HEK293 (cell line): ENCODE measurements at regions not wholly inside any gene's neighbourhood (a gene's known extent, or its start where the extent isn't known, plus 50 kb on each side); places are given as distances from the start of the nearest gene placed in this dataset.

Source experiments
- CTCF ChIP-seq: fragments of 450-650 bp; formaldehyde crosslinking; IDR thresholded peaks from 2 replicates; pipeline ENCODE4 v1.5.1; 2016; ENCODE audit warnings: missing biosample characterization, missing genetic modification characterization
- KLF7 ChIP-seq: fragments of 450-650 bp; formaldehyde crosslinking; IDR thresholded peaks from 2 replicates; pipeline ENCODE4 v1.5.1; 2016; ENCODE audit warnings: missing biosample characterization, missing genetic modification characterization, borderline replicate concordance
- SETDB1 ChIP-seq: IDR thresholded peaks from one replicate; pipeline ENCODE4 v1.6.1; 2017; ENCODE audit warnings: mild to moderate bottlenecking, low read length, moderate library complexity, mixed read lengths; ENCODE audit not compliant: insufficient read length
- SP3 ChIP-seq: fragments of 450-650 bp; formaldehyde crosslinking; IDR thresholded peaks from 2 replicates; pipeline ENCODE4 v1.5.1; 2016; ENCODE audit warnings: missing biosample characterization, missing genetic modification characterization
- YY1 ChIP-seq: fragments of 450-650 bp; formaldehyde crosslinking; IDR thresholded peaks from 2 replicates; pipeline ENCODE4 v1.5.1; 2018; ENCODE audit warnings: missing biosample characterization, missing genetic modification characterization
- ZNF24 ChIP-seq: fragments of 450-650 bp; formaldehyde crosslinking; IDR thresholded peaks from 2 replicates; pipeline ENCODE4 v1.5.1; 2016; ENCODE audit warnings: missing biosample characterization, missing genetic modification characterization
- ZNF423 ChIP-seq: fragments of 450-650 bp; formaldehyde crosslinking; IDR thresholded peaks from 2 replicates; pipeline ENCODE4 v1.5.1; 2016; ENCODE audit warnings: missing biosample characterization, missing genetic modification characterization
- TF ChIP-seq, protein P1 (sequence below): fragments of 450-650 bp; formaldehyde crosslinking; IDR thresholded peaks from 2 replicates; pipeline ENCODE4 v1.5.1; 2016; ENCODE audit warnings: missing biosample characterization, missing genetic modification characterization
- TF ChIP-seq, protein P2 (sequence below): fragments of 450-650 bp; formaldehyde crosslinking; IDR thresholded peaks from 2 replicates; pipeline ENCODE4 v1.5.1; 2017; ENCODE audit warnings: missing biosample characterization, missing genetic modification characterization
- TF ChIP-seq, protein P3 (sequence below): sonication (generic); formaldehyde crosslinking; IDR thresholded peaks from 2 replicates; pipeline ENCODE4 v1.8.1; 2022; ENCODE audit warnings: mild to moderate bottlenecking, moderate library complexity, missing genetic modification reagents

GRCh38 chr4:134375775-134376174 lies 174.2 kb upstream of the PABPC4L start:
- TF ChIP-seq CTCF (tag by site-specific recombination) (no peak), SP3 (no peak), SETDB1 (no peak), YY1 (no peak), KLF7 (tag by site-specific recombination) (no peak), ZNF24 (no peak), ZNF423 (no peak)
- TF ChIP-seq, protein P1, sequence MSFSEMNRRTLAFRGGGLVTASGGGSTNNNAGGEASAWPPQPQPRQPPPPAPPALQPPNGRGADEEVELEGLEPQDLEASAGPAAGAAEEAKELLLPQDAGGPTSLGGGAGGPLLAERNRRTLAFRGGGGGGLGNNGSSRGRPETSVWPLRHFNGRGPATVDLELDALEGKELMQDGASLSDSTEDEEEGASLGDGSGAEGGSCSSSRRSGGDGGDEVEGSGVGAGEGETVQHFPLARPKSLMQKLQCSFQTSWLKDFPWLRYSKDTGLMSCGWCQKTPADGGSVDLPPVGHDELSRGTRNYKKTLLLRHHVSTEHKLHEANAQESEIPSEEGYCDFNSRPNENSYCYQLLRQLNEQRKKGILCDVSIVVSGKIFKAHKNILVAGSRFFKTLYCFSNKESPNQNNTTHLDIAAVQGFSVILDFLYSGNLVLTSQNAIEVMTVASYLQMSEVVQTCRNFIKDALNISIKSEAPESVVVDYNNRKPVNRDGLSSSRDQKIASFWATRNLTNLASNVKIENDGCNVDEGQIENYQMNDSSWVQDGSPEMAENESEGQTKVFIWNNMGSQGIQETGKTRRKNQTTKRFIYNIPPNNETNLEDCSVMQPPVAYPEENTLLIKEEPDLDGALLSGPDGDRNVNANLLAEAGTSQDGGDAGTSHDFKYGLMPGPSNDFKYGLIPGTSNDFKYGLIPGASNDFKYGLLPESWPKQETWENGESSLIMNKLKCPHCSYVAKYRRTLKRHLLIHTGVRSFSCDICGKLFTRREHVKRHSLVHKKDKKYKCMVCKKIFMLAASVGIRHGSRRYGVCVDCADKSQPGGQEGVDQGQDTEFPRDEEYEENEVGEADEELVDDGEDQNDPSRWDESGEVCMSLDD (tag by site-specific recombination) = no peak
- TF ChIP-seq, protein P2, sequence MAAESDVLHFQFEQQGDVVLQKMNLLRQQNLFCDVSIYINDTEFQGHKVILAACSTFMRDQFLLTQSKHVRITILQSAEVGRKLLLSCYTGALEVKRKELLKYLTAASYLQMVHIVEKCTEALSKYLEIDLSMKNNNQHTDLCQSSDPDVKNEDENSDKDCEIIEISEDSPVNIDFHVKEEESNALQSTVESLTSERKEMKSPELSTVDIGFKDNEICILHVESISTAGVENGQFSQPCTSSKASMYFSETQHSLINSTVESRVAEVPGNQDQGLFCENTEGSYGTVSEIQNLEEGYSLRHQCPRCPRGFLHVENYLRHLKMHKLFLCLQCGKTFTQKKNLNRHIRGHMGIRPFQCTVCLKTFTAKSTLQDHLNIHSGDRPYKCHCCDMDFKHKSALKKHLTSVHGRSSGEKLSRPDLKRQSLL (tag by site-specific recombination) = no peak
- TF ChIP-seq, protein P3, sequence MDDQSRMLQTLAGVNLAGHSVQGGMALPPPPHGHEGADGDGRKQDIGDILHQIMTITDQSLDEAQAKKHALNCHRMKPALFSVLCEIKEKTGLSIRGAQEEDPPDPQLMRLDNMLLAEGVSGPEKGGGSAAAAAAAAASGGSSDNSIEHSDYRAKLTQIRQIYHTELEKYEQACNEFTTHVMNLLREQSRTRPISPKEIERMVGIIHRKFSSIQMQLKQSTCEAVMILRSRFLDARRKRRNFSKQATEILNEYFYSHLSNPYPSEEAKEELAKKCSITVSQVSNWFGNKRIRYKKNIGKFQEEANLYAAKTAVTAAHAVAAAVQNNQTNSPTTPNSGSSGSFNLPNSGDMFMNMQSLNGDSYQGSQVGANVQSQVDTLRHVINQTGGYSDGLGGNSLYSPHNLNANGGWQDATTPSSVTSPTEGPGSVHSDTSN (CRISPR knock-in tag) = no peak
